H1 (cell line): ENCODE measurements at regions not wholly inside any gene's neighbourhood (a gene's known extent, or its start where the extent isn't known, plus 50 kb on each side); places are given as distances from the start of the nearest gene placed in this dataset.

Experiments
- ATF2 ChIP-seq: IDR thresholded peaks from 2 replicates; pipeline ENCODE4 v1.6.1; 2012; ENCODE audit warnings: low read length, inconsistent platforms
- EP300 ChIP-seq, 2 experiments: IDR thresholded peaks; 1 replicate in 1 of 2; 2 replicates in 1 of 2; pipeline ENCODE4 v1.6.1; 2011 to 2012; ENCODE audit warnings: low read depth in 2 of 2, low read length in 2 of 2, mild to moderate bottlenecking in 2 of 2, borderline replicate concordance in 1 of 2, inconsistent platforms in 1 of 2, moderate library complexity in 1 of 2
- MAFK ChIP-seq: IDR thresholded peaks from 2 replicates; pipeline ENCODE4 v1.6.1; 2012; ENCODE audit warnings: low read depth, mild to moderate bottlenecking, improper control_type of control experiment, low read length
- YY1 ChIP-seq: IDR thresholded peaks from 2 replicates; pipeline ENCODE4 v1.6.1; 2011; ENCODE audit warnings: low read depth, mild to moderate bottlenecking, low read length
- TF ChIP-seq, protein P1 (sequence below): fragments of 300-600 bp; sonication (generic); IDR thresholded peaks from 2 replicates; pipeline ENCODE4 v1.7.1; 2012; ENCODE audit warnings: low read length, moderate library complexity, mild to moderate bottlenecking, inconsistent platforms; ENCODE audit not compliant: insufficient replicate concordance

- TF ChIP-seq, protein P1, sequence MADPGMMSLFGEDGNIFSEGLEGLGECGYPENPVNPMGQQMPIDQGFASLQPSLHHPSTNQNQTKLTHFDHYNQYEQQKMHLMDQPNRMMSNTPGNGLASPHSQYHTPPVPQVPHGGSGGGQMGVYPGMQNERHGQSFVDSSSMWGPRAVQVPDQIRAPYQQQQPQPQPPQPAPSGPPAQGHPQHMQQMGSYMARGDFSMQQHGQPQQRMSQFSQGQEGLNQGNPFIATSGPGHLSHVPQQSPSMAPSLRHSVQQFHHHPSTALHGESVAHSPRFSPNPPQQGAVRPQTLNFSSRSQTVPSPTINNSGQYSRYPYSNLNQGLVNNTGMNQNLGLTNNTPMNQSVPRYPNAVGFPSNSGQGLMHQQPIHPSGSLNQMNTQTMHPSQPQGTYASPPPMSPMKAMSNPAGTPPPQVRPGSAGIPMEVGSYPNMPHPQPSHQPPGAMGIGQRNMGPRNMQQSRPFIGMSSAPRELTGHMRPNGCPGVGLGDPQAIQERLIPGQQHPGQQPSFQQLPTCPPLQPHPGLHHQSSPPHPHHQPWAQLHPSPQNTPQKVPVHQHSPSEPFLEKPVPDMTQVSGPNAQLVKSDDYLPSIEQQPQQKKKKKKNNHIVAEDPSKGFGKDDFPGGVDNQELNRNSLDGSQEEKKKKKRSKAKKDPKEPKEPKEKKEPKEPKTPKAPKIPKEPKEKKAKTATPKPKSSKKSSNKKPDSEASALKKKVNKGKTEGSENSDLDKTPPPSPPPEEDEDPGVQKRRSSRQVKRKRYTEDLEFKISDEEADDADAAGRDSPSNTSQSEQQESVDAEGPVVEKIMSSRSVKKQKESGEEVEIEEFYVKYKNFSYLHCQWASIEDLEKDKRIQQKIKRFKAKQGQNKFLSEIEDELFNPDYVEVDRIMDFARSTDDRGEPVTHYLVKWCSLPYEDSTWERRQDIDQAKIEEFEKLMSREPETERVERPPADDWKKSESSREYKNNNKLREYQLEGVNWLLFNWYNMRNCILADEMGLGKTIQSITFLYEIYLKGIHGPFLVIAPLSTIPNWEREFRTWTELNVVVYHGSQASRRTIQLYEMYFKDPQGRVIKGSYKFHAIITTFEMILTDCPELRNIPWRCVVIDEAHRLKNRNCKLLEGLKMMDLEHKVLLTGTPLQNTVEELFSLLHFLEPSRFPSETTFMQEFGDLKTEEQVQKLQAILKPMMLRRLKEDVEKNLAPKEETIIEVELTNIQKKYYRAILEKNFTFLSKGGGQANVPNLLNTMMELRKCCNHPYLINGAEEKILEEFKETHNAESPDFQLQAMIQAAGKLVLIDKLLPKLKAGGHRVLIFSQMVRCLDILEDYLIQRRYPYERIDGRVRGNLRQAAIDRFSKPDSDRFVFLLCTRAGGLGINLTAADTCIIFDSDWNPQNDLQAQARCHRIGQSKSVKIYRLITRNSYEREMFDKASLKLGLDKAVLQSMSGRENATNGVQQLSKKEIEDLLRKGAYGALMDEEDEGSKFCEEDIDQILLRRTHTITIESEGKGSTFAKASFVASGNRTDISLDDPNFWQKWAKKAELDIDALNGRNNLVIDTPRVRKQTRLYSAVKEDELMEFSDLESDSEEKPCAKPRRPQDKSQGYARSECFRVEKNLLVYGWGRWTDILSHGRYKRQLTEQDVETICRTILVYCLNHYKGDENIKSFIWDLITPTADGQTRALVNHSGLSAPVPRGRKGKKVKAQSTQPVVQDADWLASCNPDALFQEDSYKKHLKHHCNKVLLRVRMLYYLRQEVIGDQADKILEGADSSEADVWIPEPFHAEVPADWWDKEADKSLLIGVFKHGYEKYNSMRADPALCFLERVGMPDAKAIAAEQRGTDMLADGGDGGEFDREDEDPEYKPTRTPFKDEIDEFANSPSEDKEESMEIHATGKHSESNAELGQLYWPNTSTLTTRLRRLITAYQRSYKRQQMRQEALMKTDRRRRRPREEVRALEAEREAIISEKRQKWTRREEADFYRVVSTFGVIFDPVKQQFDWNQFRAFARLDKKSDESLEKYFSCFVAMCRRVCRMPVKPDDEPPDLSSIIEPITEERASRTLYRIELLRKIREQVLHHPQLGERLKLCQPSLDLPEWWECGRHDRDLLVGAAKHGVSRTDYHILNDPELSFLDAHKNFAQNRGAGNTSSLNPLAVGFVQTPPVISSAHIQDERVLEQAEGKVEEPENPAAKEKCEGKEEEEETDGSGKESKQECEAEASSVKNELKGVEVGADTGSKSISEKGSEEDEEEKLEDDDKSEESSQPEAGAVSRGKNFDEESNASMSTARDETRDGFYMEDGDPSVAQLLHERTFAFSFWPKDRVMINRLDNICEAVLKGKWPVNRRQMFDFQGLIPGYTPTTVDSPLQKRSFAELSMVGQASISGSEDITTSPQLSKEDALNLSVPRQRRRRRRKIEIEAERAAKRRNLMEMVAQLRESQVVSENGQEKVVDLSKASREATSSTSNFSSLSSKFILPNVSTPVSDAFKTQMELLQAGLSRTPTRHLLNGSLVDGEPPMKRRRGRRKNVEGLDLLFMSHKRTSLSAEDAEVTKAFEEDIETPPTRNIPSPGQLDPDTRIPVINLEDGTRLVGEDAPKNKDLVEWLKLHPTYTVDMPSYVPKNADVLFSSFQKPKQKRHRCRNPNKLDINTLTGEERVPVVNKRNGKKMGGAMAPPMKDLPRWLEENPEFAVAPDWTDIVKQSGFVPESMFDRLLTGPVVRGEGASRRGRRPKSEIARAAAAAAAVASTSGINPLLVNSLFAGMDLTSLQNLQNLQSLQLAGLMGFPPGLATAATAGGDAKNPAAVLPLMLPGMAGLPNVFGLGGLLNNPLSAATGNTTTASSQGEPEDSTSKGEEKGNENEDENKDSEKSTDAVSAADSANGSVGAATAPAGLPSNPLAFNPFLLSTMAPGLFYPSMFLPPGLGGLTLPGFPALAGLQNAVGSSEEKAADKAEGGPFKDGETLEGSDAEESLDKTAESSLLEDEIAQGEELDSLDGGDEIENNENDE = no peak
- TF ChIP-seq ATF2 = no peak
- TF ChIP-seq YY1 = no peak
- TF ChIP-seq MAFK = no peak
- TF ChIP-seq EP300 (IDR thresholded peaks at IDR 0.05; ENCODE audit: borderline replicate concordance in 1 of 2, low read depth in 2 of 2, low read length in 2 of 2) = no peak
These were observed 58.9 kb downstream of the ZNF22 start (continued) for GRCh38 chr10:45059632-45060031.
